ENCODE measurements at regions not wholly inside any gene's neighbourhood (a gene's known extent, or its start where the extent isn't known, plus 50 kb on each side); places are given as distances from the start of the nearest gene placed in this dataset. TPM values are rescaled to one million over a fixed set of nuclear protein-coding genes. Genes with fewer than 3 reads are reported as not detected.
"Not testable (repeated sequence)": the region's sequence is repeated elsewhere in the genome, so short reads cannot be mapped to it uniquely, and the experiment has no call there.

GRCh38 chr13:50766013-50766412 lies 77.5 kb downstream of the DLEU7 start:
- 88 to 92% methylated on average over 6 of the region's 6 CpGs for WGBS, 2 donors
- ATAC-seq (ENCODE audit: insufficient read depth, low FRiP score) (no peak), DNase-seq (no peak)
- H3K4me1 ChIP-seq (ENCODE audit: control insufficient read depth in 5 of 5, insufficient read depth in 5 of 5, low read length in 5 of 5) = peaks cover 0 to 1% (median 0%) of the 10 kb centered on the region in 5 donors
- no peaks in the 10 kb centered on the region for H3K36me3 ChIP-seq (ENCODE audit: control insufficient read depth in 4 of 4, insufficient read depth in 4 of 4, low read length in 4 of 4)
- no peak overlapping the region for H3K27ac ChIP-seq (ENCODE audit: low read depth in 1 of 2, low read length in 1 of 2)
- no peaks in the 10 kb centered on the region for H3K9me3 ChIP-seq (ENCODE audit: control insufficient read depth in 4 of 4, insufficient read depth in 3 of 4, low read length in 3 of 4)
- no peaks in the 10 kb centered on the region for H3K27me3 ChIP-seq (ENCODE audit: control insufficient read depth in 3 of 3, insufficient read depth in 3 of 3, low read length in 2 of 3)
- H3K4me3 ChIP-seq = no peak overlapping the region
- TF ChIP-seq CTCF (IDR thresholded peaks at IDR 0.05; ENCODE audit: control extremely low read depth, extremely low read depth) = no peak
- H3K9ac ChIP-seq (ENCODE audit: insufficient read depth in 1 of 2, low read length in 2 of 2) = no peak overlapping the region

- Histone ChIP-seq H3K4me1 (ENCODE audit: control insufficient read depth in 5 of 5, insufficient read depth in 5 of 5, low read length in 5 of 5) (peaks cover 0 to 1% (median 0%) of the 10 kb centered on the region in 5 donors), H3K4me3 (no peak overlapping the region), H3K9me3 (ENCODE audit: control insufficient read depth in 4 of 4, insufficient read depth in 3 of 4, low read length in 3 of 4) (no peaks in the 10 kb centered on the region), H3K9ac (ENCODE audit: insufficient read depth in 1 of 2, low read length in 2 of 2) (no peak overlapping the region), H3K36me3 (ENCODE audit: control insufficient read depth in 4 of 4, insufficient read depth in 4 of 4, low read length in 4 of 4) (no peaks in the 10 kb centered on the region), H3K27me3 (ENCODE audit: control insufficient read depth in 3 of 3, insufficient read depth in 3 of 3, low read length in 2 of 3) (no peaks in the 10 kb centered on the region), H3K27ac (ENCODE audit: low read depth in 1 of 2, low read length in 1 of 2) (no peak overlapping the region)
- ATAC-seq (ENCODE audit: insufficient read depth, low FRiP score) = no peak
- DNase-seq = no peak
- TF ChIP-seq CTCF (IDR thresholded peaks at IDR 0.05; ENCODE audit: control extremely low read depth, extremely low read depth) = no peak
- WGBS, 2 donors = 79 to 91% methylated on average over 3 of the region's 3 CpGs
Measured at GRCh38 chr13:50766695-50767094, 76.8 kb downstream of the DLEU7 start.

DNA sequence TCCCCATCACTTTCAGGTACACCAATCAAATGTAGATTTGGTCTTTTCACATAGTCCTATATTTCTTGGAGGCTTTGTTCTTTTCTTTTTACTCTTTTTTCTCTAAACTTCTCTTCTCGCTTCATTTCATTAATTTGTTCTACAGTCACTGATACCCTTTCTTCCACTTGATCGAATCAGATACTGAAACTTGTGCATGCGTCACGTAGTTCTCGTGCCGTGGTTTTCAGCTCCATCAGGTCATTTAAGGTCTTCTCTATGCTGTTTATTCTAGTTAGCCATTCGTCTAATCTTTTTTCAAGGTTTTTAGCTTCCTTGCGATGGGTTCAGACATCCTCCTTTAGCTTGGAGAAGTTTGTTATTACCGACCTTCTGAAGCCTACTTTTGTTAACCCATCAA lies 70.6 kb downstream of the DLEU7 start:
- not testable (repeated sequence) for H3K27me3 ChIP-seq (ENCODE audit: control insufficient read depth in 3 of 3, insufficient read depth in 3 of 3, low read length in 2 of 3); H3K36me3 ChIP-seq (ENCODE audit: control insufficient read depth in 4 of 4, insufficient read depth in 4 of 4, low read length in 4 of 4); H3K9ac ChIP-seq (ENCODE audit: insufficient read depth in 1 of 2, low read length in 2 of 2); ATAC-seq (ENCODE audit: insufficient read depth, low FRiP score); H3K27ac ChIP-seq (ENCODE audit: low read depth in 1 of 2, low read length in 1 of 2); H3K4me3 ChIP-seq; H3K4me1 ChIP-seq (ENCODE audit: control insufficient read depth in 5 of 5, insufficient read depth in 5 of 5, low read length in 5 of 5); DNase-seq; H3K9me3 ChIP-seq (ENCODE audit: control insufficient read depth in 4 of 4, insufficient read depth in 3 of 4, low read length in 3 of 4)
- 93 to 94% methylated on average over 9 of the region's 9 CpGs for WGBS, 2 donors

Small RNA genes lying in the stretch of these regions (small RNA-seq; reads per million reads assigned to genes)
- gene RF02109 (ENCODE audit: low replicate concordance) (not detected), gene RF02110 (ENCODE audit: low replicate concordance) (not detected)

All from lung (tissue), 12 donors.